GM23338 (cell line): ENCODE measurements at regions not wholly inside any gene's neighbourhood (a gene's known extent, or its start where the extent isn't known, plus 50 kb on each side); places are given as distances from the start of the nearest gene placed in this dataset.

Experiments
- ATAC-seq: fragments of 200-7000 bp; cut with Tn5 transposase; 3 replicates; pipeline ENCODE4 v1.9.1; 2020
- DNase-seq: peaks from one replicate; pipeline ENCODE4 v3.0.0-alpha.2; 2015; ENCODE audit warnings: low spot score
- H2AFZ ChIP-seq: fragments of 200-600 bp; sonication (generic); 2 replicates; pipeline ENCODE4 v1.8.0; 2016; ENCODE audit warnings: antibody characterized with exemption, mild to moderate bottlenecking, moderate library complexity
- H3F3A ChIP-seq: fragments of 200-600 bp; sonication (generic); replicated peaks from 2 replicates; pipeline ENCODE4 v1.8.0; 2017; ENCODE audit warnings: antibody characterized with exemption, mixed run types, low read depth
- H3K27ac ChIP-seq: fragments of 200-600 bp; sonication (generic); 2 replicates; pipeline ENCODE4 v1.6.1; 2016; ENCODE audit warnings: low read depth
- H3K27me3 ChIP-seq: fragments of 200-600 bp; sonication (generic); 2 replicates; pipeline ENCODE4 v1.8.0; 2016; ENCODE audit warnings: mild to moderate bottlenecking, mixed run types, moderate library complexity; ENCODE audit not compliant: insufficient read depth
- H3K36me3 ChIP-seq: fragments of 200-600 bp; sonication (generic); 2 replicates; pipeline ENCODE4 v1.8.0; 2016; ENCODE audit warnings: mild to moderate bottlenecking; ENCODE audit not compliant: insufficient read depth
- H3K4me1 ChIP-seq: fragments of 200-600 bp; sonication (generic); 2 replicates; pipeline ENCODE4 v1.8.0; 2016; ENCODE audit warnings: mild to moderate bottlenecking, moderate library complexity; ENCODE audit not compliant: insufficient read depth
- H3K4me2 ChIP-seq: fragments of 200-600 bp; sonication (generic); 2 replicates; pipeline ENCODE4 v1.7.1; 2017; ENCODE audit warnings: mixed run types
- H3K4me3 ChIP-seq: fragments of 200-600 bp; sonication (generic); 2 replicates; pipeline ENCODE4 v1.6.1; 2016; ENCODE audit warnings: mixed run types
- H3K79me2 ChIP-seq: fragments of 200-600 bp; sonication (generic); replicated peaks from 2 replicates; pipeline ENCODE4 v1.8.0; 2017; ENCODE audit warnings: mild to moderate bottlenecking; ENCODE audit not compliant: insufficient read depth
- H3K9me2 ChIP-seq: fragments of 200-600 bp; sonication (generic); 2 replicates; pipeline ENCODE4 v1.8.0; 2017; ENCODE audit not compliant: insufficient read depth
- H4K20me1 ChIP-seq: fragments of 200-600 bp; sonication (generic); replicated peaks from 2 replicates; pipeline ENCODE4 v1.8.0; 2017; ENCODE audit warnings: mild to moderate bottlenecking; ENCODE audit not compliant: insufficient read depth
- H3K27ac Mint-ChIP-seq: 2 replicates; pipeline ENCODE4 v1.8.0; 2020; ENCODE audit warnings: inconsistent platforms, mild to moderate bottlenecking, moderate library complexity, mixed read lengths
- H3K27me3 Mint-ChIP-seq: 3 replicates; pipeline ENCODE4 v1.8.0; 2022; ENCODE audit warnings: low read depth, mild to moderate bottlenecking, moderate library complexity, mixed read lengths, inconsistent platforms; ENCODE audit not compliant: insufficient read depth, poor library complexity
- H3K36me3 Mint-ChIP-seq: 3 replicates; pipeline ENCODE4 v1.8.0; 2021; ENCODE audit warnings: low read depth, mild to moderate bottlenecking, inconsistent platforms, moderate library complexity, mixed read lengths
- H3K4me1 Mint-ChIP-seq: 3 replicates; pipeline ENCODE4 v1.8.0; 2020; ENCODE audit warnings: mild to moderate bottlenecking, inconsistent platforms, mixed read lengths
- H3K4me3 Mint-ChIP-seq: 3 replicates; pipeline ENCODE4 v1.8.0; 2021; ENCODE audit warnings: moderate library complexity, mild to moderate bottlenecking, inconsistent platforms, mixed read lengths
- H3K9me3 Mint-ChIP-seq: 3 replicates; pipeline ENCODE4 v1.8.0; 2020; ENCODE audit warnings: moderate library complexity, mild to moderate bottlenecking, inconsistent platforms, mixed read lengths
- CREB1 ChIP-seq: fragments of 250-450 bp; sonication (Bioruptor Pico); IDR thresholded peaks from 2 replicates; pipeline ENCODE4 v1.5.0; 2020; ENCODE audit warnings: low read depth, mild to moderate bottlenecking, moderate library complexity
- EZH2 ChIP-seq: fragments of 200-600 bp; sonication (generic); IDR thresholded peaks from one replicate; pipeline ENCODE4 v1.8.0; 2017; ENCODE audit warnings: antibody characterized with exemption, mild to moderate bottlenecking, low read depth; ENCODE audit not compliant: unreplicated experiment
- EZH2phosphoT487 ChIP-seq: fragments of 200-600 bp; sonication (generic); IDR thresholded peaks from one replicate; pipeline ENCODE4 v1.8.1; 2018; ENCODE audit warnings: antibody characterized with exemption; ENCODE audit not compliant: unreplicated experiment
- JUNB ChIP-seq: IDR thresholded peaks from one replicate; pipeline ENCODE4 v1.6.1; 2016; ENCODE audit warnings: antibody characterized with exemption; ENCODE audit not compliant: unreplicated experiment
- NANOG ChIP-seq: IDR thresholded peaks from 2 replicates; pipeline ENCODE4 v1.6.1; 2016; ENCODE audit warnings: antibody characterized with exemption, borderline replicate concordance
- POLR2AphosphoS5 ChIP-seq: IDR thresholded peaks from 2 replicates; pipeline ENCODE4 v1.6.1; 2016; ENCODE audit warnings: antibody characterized with exemption, low read depth
- STAT1 ChIP-seq: IDR thresholded peaks from one replicate; pipeline ENCODE4 v1.6.1; 2016; ENCODE audit warnings: antibody characterized with exemption; ENCODE audit not compliant: unreplicated experiment
- ZNF331 ChIP-seq: fragments of 250-450 bp; sonication (Bioruptor Pico); IDR thresholded peaks from 2 replicates; pipeline ENCODE4 v1.5.0; 2020; ENCODE audit warnings: low read depth, mild to moderate bottlenecking, moderate library complexity
- TF ChIP-seq, protein P1 (sequence below): fragments of 250-450 bp; sonication (Bioruptor Pico); IDR thresholded peaks from 2 replicates; pipeline ENCODE4 v1.5.0; 2020; ENCODE audit warnings: mild to moderate bottlenecking, moderate library complexity
- TF ChIP-seq, protein P2 (sequence below): IDR thresholded peaks from 2 replicates; pipeline ENCODE4 v1.6.1; 2016; ENCODE audit warnings: antibody characterized with exemption

DNA sequence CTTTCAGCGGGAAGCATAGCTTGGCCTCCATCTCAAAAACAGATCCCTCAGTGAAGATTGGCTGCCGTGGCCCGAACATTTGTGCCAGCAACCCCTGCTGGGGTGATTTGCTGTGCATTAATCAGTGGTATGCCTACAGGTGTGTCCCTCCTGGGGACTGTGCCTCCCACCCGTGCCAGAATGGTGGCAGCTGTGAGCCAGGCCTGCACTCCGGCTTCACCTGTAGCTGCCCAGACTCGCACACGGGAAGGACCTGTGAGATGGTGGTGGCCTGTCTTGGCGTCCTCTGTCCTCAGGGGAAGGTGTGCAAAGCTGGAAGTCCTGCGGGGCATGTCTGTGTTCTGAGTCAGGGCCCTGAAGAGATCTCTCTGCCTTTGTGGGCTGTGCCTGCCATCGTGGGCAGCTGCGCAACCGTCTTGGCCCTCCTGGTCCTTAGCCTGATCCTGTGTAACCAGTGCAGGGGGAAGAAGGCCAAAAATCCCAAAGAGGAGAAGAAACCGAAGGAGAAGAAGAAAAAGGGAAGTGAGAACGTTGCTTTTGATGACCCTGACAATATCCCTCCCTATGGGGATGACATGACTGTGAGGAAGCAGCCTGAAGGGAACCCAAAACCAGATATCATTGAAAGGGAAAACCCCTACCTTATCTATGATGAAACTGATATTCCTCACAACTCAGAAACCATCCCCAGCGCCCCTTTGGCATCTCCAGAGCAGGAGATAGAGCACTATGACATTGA, 175.4 kb downstream of the FAT4 start (continued):
- TF ChIP-seq, protein P1, sequence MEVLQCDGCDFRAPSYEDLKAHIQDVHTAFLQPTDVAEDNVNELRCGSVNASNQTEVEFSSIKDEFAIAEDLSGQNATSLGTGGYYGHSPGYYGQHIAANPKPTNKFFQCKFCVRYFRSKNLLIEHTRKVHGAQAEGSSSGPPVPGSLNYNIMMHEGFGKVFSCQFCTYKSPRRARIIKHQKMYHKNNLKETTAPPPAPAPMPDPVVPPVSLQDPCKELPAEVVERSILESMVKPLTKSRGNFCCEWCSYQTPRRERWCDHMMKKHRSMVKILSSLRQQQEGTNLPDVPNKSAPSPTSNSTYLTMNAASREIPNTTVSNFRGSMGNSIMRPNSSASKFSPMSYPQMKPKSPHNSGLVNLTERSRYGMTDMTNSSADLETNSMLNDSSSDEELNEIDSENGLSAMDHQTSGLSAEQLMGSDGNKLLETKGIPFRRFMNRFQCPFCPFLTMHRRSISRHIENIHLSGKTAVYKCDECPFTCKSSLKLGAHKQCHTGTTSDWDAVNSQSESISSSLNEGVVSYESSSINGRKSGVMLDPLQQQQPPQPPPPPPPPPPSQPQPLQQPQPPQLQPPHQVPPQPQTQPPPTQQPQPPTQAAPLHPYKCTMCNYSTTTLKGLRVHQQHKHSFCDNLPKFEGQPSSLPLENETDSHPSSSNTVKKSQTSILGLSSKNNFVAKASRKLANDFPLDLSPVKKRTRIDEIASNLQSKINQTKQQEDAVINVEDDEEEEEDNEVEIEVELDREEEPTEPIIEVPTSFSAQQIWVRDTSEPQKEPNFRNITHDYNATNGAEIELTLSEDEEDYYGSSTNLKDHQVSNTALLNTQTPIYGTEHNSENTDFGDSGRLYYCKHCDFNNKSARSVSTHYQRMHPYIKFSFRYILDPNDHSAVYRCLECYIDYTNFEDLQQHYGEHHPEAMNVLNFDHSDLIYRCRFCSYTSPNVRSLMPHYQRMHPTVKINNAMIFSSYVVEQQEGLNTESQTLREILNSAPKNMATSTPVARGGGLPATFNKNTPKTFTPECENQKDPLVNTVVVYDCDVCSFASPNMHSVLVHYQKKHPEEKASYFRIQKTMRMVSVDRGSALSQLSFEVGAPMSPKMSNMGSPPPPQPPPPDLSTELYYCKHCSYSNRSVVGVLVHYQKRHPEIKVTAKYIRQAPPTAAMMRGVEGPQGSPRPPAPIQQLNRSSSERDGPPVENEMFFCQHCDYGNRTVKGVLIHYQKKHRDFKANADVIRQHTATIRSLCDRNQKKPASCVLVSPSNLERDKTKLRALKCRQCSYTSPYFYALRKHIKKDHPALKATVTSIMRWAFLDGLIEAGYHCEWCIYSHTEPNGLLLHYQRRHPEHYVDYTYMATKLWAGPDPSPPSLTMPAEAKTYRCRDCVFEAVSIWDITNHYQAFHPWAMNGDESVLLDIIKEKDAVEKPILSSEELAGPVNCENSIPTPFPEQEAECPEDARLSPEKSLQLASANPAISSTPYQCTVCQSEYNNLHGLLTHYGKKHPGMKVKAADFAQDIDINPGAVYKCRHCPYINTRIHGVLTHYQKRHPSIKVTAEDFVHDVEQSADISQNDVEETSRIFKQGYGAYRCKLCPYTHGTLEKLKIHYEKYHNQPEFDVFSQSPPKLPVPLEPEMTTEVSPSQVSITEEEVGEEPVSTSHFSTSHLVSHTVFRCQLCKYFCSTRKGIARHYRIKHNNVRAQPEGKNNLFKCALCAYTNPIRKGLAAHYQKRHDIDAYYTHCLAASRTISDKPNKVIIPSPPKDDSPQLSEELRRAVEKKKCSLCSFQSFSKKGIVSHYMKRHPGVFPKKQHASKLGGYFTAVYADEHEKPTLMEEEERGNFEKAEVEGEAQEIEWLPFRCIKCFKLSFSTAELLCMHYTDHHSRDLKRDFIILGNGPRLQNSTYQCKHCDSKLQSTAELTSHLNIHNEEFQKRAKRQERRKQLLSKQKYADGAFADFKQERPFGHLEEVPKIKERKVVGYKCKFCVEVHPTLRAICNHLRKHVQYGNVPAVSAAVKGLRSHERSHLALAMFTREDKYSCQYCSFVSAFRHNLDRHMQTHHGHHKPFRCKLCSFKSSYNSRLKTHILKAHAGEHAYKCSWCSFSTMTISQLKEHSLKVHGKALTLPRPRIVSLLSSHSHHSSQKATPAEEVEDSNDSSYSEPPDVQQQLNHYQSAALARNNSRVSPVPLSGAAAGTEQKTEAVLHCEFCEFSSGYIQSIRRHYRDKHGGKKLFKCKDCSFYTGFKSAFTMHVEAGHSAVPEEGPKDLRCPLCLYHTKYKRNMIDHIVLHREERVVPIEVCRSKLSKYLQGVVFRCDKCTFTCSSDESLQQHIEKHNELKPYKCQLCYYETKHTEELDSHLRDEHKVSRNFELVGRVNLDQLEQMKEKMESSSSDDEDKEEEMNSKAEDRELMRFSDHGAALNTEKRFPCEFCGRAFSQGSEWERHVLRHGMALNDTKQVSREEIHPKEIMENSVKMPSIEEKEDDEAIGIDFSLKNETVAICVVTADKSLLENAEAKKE (CRISPR knock-in tag): no peak
- TF ChIP-seq STAT1 (no peak), CREB1 (CRISPR knock-in tag) (no peak), EZH2phosphoT487 (no peak), POLR2AphosphoS5 (no peak), NANOG (no peak), ZNF331 (CRISPR knock-in tag) (no peak), JUNB (no peak)
- TF ChIP-seq, protein P2, sequence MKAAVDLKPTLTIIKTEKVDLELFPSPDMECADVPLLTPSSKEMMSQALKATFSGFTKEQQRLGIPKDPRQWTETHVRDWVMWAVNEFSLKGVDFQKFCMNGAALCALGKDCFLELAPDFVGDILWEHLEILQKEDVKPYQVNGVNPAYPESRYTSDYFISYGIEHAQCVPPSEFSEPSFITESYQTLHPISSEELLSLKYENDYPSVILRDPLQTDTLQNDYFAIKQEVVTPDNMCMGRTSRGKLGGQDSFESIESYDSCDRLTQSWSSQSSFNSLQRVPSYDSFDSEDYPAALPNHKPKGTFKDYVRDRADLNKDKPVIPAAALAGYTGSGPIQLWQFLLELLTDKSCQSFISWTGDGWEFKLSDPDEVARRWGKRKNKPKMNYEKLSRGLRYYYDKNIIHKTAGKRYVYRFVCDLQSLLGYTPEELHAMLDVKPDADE: no peak

GRCh38 chr4:125492957-125493356, 178.2 kb downstream of the FAT4 start:
- H2AFZ ChIP-seq: no peak overlapping the region
- H3K4me3 ChIP-seq: no peak overlapping the region
- no peaks in the 10 kb centered on the region for H3F3A ChIP-seq
- DNase-seq (no peak), ATAC-seq (no peak)
- H3K27me3 ChIP-seq: no peaks in the 10 kb centered on the region
- H3K27me3 Mint-ChIP-seq: no peaks in the 10 kb centered on the region
- H3K36me3 Mint-ChIP-seq: no peaks in the 10 kb centered on the region
- no peak overlapping the region for H3K27ac Mint-ChIP-seq
- no peak overlapping the region for H3K4me3 Mint-ChIP-seq
- no peaks in the 10 kb centered on the region for H4K20me1 ChIP-seq
- H3K36me3 ChIP-seq: no peaks in the 10 kb centered on the region
- no peaks in the 10 kb centered on the region for H3K4me1 Mint-ChIP-seq
- peaks cover 19% of the 10 kb centered on the region for H3K9me2 ChIP-seq
- no peak overlapping the region for H3K4me2 ChIP-seq
- H3K27ac ChIP-seq: no peak overlapping the region
- no peaks in the 10 kb centered on the region for H3K4me1 ChIP-seq
- no peaks in the 10 kb centered on the region for H3K79me2 ChIP-seq
- H3K9me3 Mint-ChIP-seq: no peaks in the 10 kb centered on the region; the same call in 2 of the 3 replicates
- TF ChIP-seq ZNF331 (CRISPR knock-in tag) (no peak), POLR2AphosphoS5 (no peak), JUNB (no peak), EZH2 (no peak), NANOG (no peak), EZH2phosphoT487 (no peak), STAT1 (no peak)
